NCI-H2107 (cell line): ENCODE measurements at regions not wholly inside any gene's neighbourhood (a gene's known extent, or its start where the extent isn't known, plus 50 kb on each side); places are given as distances from the start of the nearest gene placed in this dataset.
"Not testable (repeated sequence)": the region's sequence is repeated elsewhere in the genome, so short reads cannot be mapped to it uniquely, and the experiment has no call there.

Experiments used
- DNase-seq: peaks from one replicate; lab custom pipeline; 2025; lab: John Stamatoyannopoulos, UW

DNA sequence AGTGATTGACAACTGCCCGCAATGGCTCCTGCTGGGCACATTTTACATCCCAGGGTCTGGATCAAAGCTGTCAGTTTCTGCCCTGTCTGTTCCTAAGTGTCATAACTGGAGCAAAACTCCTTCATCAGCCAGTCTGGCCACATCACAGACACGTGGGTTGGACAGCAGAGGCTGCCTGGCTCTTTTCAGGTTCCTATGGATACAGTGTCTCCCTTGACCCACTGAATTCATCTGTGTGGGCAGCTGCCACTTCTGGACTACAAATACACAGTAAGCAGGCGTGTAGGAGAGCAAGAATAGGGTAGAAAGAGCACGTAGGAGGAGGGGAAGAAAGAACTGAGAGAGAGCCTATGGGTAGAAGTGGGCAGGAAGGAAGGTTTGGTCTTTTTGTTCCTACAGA lies 238.0 kb downstream of the ENC1 start:
- no peak for DNase-seq

- no peak for DNase-seq
Measured at GRCh38 chr5:74401946-74402320, 238.6 kb downstream of the ENC1 start.

GRCh38 chr5:74401281-74401945 lies 239.1 kb downstream of the ENC1 start:
- DNase-seq: no peak

- DNase-seq: no peak
Measured at GRCh38 chr5:74400067-74400466, 240.5 kb downstream of the ENC1 start.

- DNase-seq: no peak
Measured at GRCh38 chr5:74396913-74397622, 243.5 kb downstream of the ENC1 start.

GRCh38 chr5:74394916-74395880 lies 245.3 kb downstream of the ENC1 start:
- DNase-seq: no peak

DNA sequence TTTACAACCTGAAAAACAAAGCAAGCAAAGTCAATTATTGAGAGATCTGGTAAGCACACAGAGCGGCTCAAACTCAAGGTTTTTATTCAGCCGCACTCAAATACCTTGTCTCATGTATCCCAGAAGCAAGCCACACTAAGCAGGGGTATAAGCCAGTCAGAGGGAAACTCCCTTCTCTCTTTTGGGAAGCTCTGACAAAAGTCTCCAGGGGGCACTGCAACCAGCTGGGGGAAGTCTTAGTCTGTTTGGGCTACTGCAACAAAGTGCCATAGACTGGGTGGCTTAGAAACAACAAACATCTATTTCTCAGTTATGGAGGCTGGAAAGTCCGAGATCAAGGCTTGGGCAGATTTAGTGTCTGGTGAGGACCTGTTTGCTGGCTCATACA lies 246.0 kb downstream of the ENC1 start:
- no peak for DNase-seq

- DNase-seq: no peak
Measured at GRCh38 chr5:74393943-74394342, 246.6 kb downstream of the ENC1 start.

DNA sequence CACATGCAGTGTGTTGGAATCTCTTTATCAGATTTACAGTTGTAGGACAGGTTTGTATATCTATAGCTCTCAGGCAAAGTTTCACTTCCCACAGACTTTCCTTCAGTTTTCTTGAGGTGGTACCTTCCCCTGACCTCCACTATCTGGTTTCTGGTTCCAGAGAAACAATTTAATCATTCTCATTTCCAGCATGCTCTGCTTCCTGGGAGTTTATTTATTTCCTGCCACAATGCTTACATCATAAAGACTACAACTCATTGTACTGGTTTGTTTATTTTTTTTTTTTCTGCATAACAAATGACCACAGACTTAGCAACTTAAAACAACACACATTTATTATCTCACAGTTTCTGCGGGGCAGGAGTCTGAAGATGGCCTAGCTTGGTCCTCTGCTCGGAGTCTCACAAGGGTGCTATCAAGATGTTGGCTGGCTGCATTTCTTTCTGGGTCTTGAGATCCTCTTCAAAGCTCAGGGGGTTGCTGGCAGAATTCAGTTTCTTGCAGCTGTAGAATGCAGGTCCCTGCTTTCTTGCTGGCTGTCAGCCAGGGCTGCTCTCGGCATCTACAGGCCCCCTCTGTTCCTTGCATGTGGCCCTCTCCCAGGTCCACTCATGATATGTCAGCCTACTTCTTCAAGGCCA lies 247.7 kb downstream of the ENC1 start:
- DNase-seq: no peak

GRCh38 chr5:74391410-74391809 lies 249.1 kb downstream of the ENC1 start:
- no peak for DNase-seq

DNA sequence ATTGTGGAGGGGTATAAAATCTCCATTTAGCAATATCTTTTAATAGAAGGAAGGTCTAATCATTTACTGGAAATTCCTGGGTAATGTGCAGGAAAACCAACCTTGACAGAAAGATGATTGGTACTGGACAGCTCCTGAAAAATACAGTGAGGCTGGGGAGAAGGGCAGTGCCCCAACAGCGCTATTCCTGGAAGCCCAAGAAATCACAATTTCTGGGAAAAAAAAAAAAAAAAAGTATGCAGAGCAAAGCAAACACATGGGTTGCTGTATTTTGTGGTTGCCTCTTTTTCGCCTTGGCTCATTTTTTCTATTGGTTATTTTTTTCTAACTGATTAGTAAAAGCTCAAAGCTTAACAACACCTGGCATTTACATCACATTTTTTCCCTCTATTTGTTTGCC lies 249.7 kb downstream of the ENC1 start:
- DNase-seq: no peak

DNA sequence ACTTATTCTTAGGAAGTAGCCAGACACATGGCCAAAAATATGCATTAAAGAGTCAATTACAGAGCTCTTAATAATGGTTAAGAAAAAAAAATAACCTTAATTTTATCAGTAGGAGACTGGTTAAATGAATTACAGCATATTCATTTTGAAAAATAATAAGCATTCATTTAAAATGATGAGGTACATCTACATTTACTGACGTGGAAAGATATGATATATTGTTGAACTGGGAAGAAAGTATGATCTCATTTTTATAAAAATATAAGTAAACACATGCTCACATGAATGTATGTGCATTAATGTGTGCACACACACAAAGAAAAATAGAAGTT lies 250.3 kb downstream of the ENC1 start:
- DNase-seq: no peak

GRCh38 chr5:74389531-74390305 lies 250.8 kb downstream of the ENC1 start:
- no peak for DNase-seq

DNA sequence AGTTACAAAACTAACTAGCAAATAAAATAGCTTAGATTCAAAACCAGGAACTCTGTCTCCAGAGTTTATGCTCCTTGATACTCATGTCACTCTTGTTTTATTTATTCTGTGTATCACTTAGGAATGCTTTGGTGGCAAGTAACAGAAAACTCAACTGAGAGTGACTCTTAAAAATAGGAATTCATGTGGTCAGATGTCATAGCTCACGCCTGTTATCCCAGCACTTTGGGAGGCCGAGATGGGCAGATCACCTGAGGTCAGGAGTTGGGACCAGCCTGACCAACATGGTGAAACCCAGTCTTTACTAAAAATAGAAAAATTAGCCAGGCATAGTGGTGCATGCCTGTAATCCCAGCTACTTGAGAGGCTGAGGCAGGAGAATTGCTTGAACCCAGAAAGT lies 252.1 kb downstream of the ENC1 start:
- DNase-seq: not testable (repeated sequence)

DNA sequence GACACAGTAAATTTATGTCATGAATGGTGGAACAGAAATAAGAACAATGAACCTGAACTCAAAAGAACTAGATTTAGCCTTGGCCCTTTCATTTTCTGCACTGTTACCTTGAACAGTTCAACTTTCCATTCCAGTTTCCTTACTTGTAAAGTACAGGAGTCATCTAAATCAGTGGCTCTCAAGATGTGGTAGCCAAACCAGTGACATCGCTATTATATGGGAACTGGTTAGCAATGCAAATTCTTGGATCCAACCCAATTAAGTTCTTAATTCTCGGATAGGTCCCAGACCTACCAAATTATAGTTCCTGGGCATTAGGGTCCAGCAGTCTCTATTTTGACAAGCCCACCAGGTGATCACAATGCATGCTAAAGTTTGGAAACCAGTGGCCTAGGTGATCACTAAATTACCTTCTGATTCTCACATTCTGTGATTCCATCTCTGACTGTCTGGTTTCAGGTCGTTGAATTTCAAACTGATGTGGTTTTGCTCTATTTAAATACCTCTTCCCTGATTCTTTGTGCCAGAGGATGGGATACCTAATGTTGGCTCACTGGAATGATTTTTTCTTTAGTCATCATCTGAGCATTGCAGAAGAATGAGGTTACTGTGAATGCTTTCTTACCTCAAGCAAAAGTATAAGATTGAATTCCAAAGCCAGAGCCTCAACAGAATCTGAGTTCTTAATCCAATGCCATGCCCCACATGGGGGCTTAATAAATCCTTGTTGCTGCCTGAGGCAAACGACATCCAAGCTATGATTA lies 253.8 kb downstream of the ENC1 start:
- no peak for DNase-seq

- DNase-seq: no peak
Measured at GRCh38 chr5:74384851-74385250, 255.7 kb downstream of the ENC1 start.

DNA sequence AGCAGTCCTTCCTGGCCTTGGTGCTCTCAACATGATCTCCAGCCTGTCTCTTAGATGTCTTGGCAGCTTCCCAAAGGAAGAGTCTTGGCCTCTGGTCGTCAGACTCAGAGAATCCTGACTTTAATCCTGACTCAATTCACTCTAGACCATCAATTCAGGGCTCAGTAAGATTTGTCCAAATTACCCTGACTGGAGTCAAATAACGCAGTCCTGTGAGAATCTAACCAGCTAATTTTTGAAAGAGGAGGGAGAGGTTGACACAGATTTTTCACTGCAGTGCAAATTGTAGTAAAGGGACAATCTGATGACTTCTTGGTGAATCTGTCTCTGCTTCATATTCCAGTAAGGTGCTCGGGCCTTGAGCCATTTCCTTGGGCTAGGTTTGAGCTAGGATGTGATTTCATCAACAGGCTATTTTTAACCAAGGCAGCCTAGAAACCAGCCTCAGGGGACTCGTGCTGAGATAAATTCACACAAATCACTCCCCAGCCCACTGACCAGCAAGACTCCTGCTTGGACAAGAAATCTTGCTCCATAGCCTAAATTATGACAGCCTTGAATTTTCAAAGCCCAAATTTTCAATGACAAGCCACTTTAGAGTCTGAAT lies 257.4 kb downstream of the ENC1 start:
- no peak for DNase-seq

DNA sequence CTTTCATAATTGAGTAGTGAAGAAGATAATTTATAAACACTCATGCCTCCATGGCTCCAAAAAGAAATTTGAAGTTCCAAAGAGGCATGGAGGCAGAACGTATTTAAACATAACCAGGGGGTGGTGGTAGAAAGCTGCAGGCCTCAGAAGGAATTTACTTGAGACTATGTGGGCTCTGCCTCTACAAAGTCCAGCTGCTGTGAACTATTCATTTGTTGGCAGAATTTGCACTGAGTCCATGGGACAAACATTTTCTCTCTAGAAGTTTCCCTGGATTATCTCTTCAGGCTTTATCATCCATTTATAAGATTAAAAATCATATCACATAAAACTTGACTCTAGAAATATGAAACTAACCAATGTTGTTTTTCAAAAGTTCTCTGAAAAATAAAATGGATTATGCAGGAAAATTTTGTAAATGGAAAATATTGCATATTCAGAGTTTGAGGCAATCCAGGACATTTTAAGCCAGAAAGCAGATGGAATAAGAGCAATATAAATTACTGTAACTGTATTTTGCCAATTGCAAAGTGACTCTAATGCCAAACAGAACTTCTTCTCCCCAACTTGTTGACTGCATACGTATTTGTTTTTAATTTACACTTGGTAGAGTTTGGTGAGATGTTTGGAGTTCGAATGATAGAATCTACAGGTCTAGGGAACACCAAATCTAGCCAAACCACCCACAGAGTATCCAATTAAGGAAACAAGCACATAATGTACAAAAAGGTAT lies 258.2 kb downstream of the ENC1 start:
- DNase-seq: no peak

DNA sequence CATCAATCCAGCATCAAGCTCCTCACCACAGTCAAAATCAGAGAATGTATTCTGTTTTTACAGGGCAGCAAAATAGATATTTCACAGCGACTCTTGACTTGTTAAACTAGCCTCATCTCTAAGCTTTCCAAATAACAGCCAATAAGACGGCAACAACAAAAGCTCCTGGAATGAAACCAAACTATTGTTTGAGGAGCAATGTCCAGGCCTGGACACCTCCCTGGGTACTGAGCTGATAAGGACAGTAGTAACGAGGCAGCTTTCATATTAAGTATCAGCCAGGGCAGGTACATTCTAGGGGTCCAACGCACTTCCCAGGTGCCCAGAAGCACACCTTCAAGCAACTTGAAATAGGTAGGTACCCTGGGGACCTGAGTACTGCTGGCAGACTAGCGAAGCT lies 260.3 kb downstream of the ENC1 start:
- no peak for DNase-seq

GRCh38 chr5:74378464-74378863 lies 262.1 kb downstream of the ENC1 start:
- DNase-seq: no peak
